T-helper 1 cell (primary cell): ENCODE measurements at regions not wholly inside any gene's neighbourhood (a gene's known extent, or its start where the extent isn't known, plus 50 kb on each side); places are given as distances from the start of the nearest gene placed in this dataset.

Experiments used
- DNase-seq, 5 donors: peaks; one replicate each; pipeline ENCODE4 v3.0.0-alpha.2; 2012 to 2020

GRCh38 chr22:42217752-42218280, 52.6 kb downstream of the TCF20 start:
- no peak for DNase-seq

- peak in 1 of 5 donors; percentile 76 for DNase-seq
These were observed 53.3 kb downstream of the TCF20 start for GRCh38 chr22:42217019-42217751.

- no peak for DNase-seq
These were observed 55.6 kb downstream of the TCF20 start for GRCh38 chr22:42214633-42215415.

- DNase-seq: peak in 1 of 5 donors; percentile 11
These were observed 62.1 kb downstream of the TCF20 start for GRCh38 chr22:42208362-42208761.

- peak in 1 of 5 donors; percentile 32 for DNase-seq
These were observed 62.5 kb downstream of the TCF20 start for GRCh38 chr22:42207918-42208317.

GRCh38 chr22:42203609-42204008, 66.8 kb downstream of the TCF20 start:
- no peak for DNase-seq

- DNase-seq: peak in 3 of 5 donors; percentile 19 to 69 (median 29)
These were observed 67.8 kb downstream of the TCF20 start for GRCh38 chr22:42202669-42203068.

GRCh38 chr22:42202048-42202447, 68.4 kb downstream of the TCF20 start:
- peak in 2 of 5 donors; percentile 4 to 72 for DNase-seq

- no peak for DNase-seq
These were observed 68.4 kb upstream of the CYP2D6 start for GRCh38 chr22:42199025-42199424.

- DNase-seq: no peak
These were observed 67.6 kb upstream of the CYP2D6 start for GRCh38 chr22:42198226-42198625.

- DNase-seq: no peak
These were observed 65.8 kb upstream of the CYP2D6 start for GRCh38 chr22:42196454-42196853.

- DNase-seq: no peak
These were observed 64.3 kb upstream of the CYP2D6 start for GRCh38 chr22:42194953-42195352.

- no peak for DNase-seq
These were observed 63.7 kb upstream of the CYP2D6 start for GRCh38 chr22:42194104-42194851.

- DNase-seq: no peak
These were observed 61.9 kb upstream of the CYP2D6 start for GRCh38 chr22:42192547-42192946.

- DNase-seq: no peak
These were observed 59.7 kb upstream of the CYP2D6 start for GRCh38 chr22:42190274-42190673.

GRCh38 chr22:42189761-42190160, 59.2 kb upstream of the CYP2D6 start:
- no peak for DNase-seq

- no peak for DNase-seq
These were observed 58.3 kb upstream of the CYP2D6 start for GRCh38 chr22:42188808-42189447.

- no peak for DNase-seq
These were observed 57.0 kb upstream of the CYP2D6 start for GRCh38 chr22:42187646-42188045.

- DNase-seq: no peak
These were observed 55.4 kb upstream of the CYP2D6 start for GRCh38 chr22:42185915-42186439.

GRCh38 chr22:42184852-42185251, 54.2 kb upstream of the CYP2D6 start:
- no peak for DNase-seq

- peak in 3 of 5 donors; percentile 5 to 47 (median 8) for DNase-seq
These were observed 53.0 kb upstream of the CYP2D6 start for GRCh38 chr22:42183461-42184059.

GRCh38 chr22:42180349-42180842, 49.8 kb upstream of the CYP2D6 start:
- DNase-seq: peak in 4 of 5 donors; percentile 46 to 82 (median 48)
